DMS153 (cell line): ENCODE measurements at regions not wholly inside any gene's neighbourhood (a gene's known extent, or its start where the extent isn't known, plus 50 kb on each side); places are given as distances from the start of the nearest gene placed in this dataset.
"Not testable (repeated sequence)": the region's sequence is repeated elsewhere in the genome, so short reads cannot be mapped to it uniquely, and the experiment has no call there.

Source experiments
- DNase-seq: peaks from one replicate; lab custom pipeline; 2025; lab: John Stamatoyannopoulos, UW

GRCh38 chr6:4350567-4351519, 215.5 kb upstream of the ECI2 start:
- no peak for DNase-seq

GRCh38 chr6:4349931-4350330, 214.6 kb upstream of the ECI2 start:
- DNase-seq, result no peak

GRCh38 chr6:4349323-4349722, 213.9 kb upstream of the ECI2 start:
- no peak for DNase-seq

GRCh38 chr6:4348462-4349112, 213.2 kb upstream of the ECI2 start:
- DNase-seq, result no peak

- no peak for DNase-seq
Measured at GRCh38 chr6:4347877-4348276, 212.5 kb upstream of the ECI2 start.

GRCh38 chr6:4346659-4347333, 211.4 kb upstream of the ECI2 start:
- DNase-seq, result no peak

- no peak for DNase-seq
Measured at GRCh38 chr6:4345543-4345942, 210.2 kb upstream of the ECI2 start.

GRCh38 chr6:4344317-4344899, 209.0 kb upstream of the ECI2 start:
- no peak for DNase-seq

GRCh38 chr6:4342407-4343137, 207.2 kb upstream of the ECI2 start:
- DNase-seq, result no peak

GRCh38 chr6:4341078-4341797, 205.9 kb upstream of the ECI2 start:
- DNase-seq, result no peak

- no peak for DNase-seq
Measured at GRCh38 chr6:4340544-4340943, 205.2 kb upstream of the ECI2 start.

- DNase-seq, result no peak
Measured at GRCh38 chr6:4338884-4339283, 203.5 kb upstream of the ECI2 start.

- DNase-seq, result no peak
Measured at GRCh38 chr6:4336778-4337442, 201.5 kb upstream of the ECI2 start.

- no peak for DNase-seq
Measured at GRCh38 chr6:4336084-4336483, 200.7 kb upstream of the ECI2 start.

- DNase-seq, result not testable (repeated sequence)
Measured at GRCh38 chr6:4334158-4334740, 198.9 kb upstream of the ECI2 start.

GRCh38 chr6:4327841-4328240, 192.5 kb upstream of the ECI2 start:
- DNase-seq, result no peak

GRCh38 chr6:4324746-4325145, 189.4 kb upstream of the ECI2 start:
- DNase-seq, result no peak

GRCh38 chr6:4323322-4323721, 187.9 kb upstream of the ECI2 start:
- DNase-seq, result no peak

GRCh38 chr6:4322846-4323309, 187.5 kb upstream of the ECI2 start:
- DNase-seq, result no peak
